HUDEP-2 (cell line): ENCODE measurements at regions not wholly inside any gene's neighbourhood (a gene's known extent, or its start where the extent isn't known, plus 50 kb on each side); places are given as distances from the start of the nearest gene placed in this dataset.
A peak's percentile ranks its signal among the peaks of the same experiment; 100 is the strongest.
"Not testable (repeated sequence)": the region's sequence is repeated elsewhere in the genome, so short reads cannot be mapped to it uniquely, and the experiment has no call there.

ENCODE experiments used
- DNase-seq, 76 experiments: peaks; one replicate each; lab custom pipeline; 2025; ENCODE audit not compliant: unreplicated experiment in 76 of 76; lab: John Stamatoyannopoulos, UW

- DNase-seq: no peak
Observed at GRCh38 chr4:71841336-71841735, 57.5 kb upstream of the GC start.

- no peak for DNase-seq
Observed at GRCh38 chr4:71847300-71847699, 63.4 kb upstream of the GC start.

GRCh38 chr4:71855944-71856343, 72.1 kb upstream of the GC start:
- no peak for DNase-seq

GRCh38 chr4:71857713-71858451, 74.0 kb upstream of the GC start:
- peak in 14 of 76 experiments; percentile 0 to 80 (median 27) for DNase-seq

- no peak for DNase-seq
Observed at GRCh38 chr4:71860643-71861042, 76.8 kb upstream of the GC start.

- no peak for DNase-seq
Observed at GRCh38 chr4:71862315-71862714, 78.4 kb upstream of the GC start.

GRCh38 chr4:71863457-71863856, 79.6 kb upstream of the GC start:
- no peak for DNase-seq

GRCh38 chr4:71864380-71864779, 80.5 kb upstream of the GC start:
- no peak for DNase-seq

- no peak for DNase-seq
Observed at GRCh38 chr4:71866212-71866885, 82.5 kb upstream of the GC start.

- DNase-seq: no peak
Observed at GRCh38 chr4:71867598-71867997, 83.7 kb upstream of the GC start.

GRCh38 chr4:71870456-71870855, 86.6 kb upstream of the GC start:
- no peak for DNase-seq

GRCh38 chr4:71872221-71872620, 88.3 kb upstream of the GC start:
- DNase-seq: no peak

- no peak for DNase-seq
Observed at GRCh38 chr4:71872767-71873415, 89.0 kb upstream of the GC start.

GRCh38 chr4:71878376-71878775, 94.5 kb upstream of the GC start:
- no peak for DNase-seq

- no peak for DNase-seq
Observed at GRCh38 chr4:71882113-71882841, 98.4 kb upstream of the GC start.

GRCh38 chr4:71900366-71900765, 116.5 kb upstream of the GC start:
- DNase-seq: not testable (repeated sequence)

- peak in 10 of 76 experiments; percentile 0 to 52 (median 20) for DNase-seq
Observed at GRCh38 chr4:71905594-71905993, 121.7 kb upstream of the GC start.

GRCh38 chr4:71906096-71906495, 122.2 kb upstream of the GC start:
- no peak for DNase-seq

- DNase-seq: no peak
Observed at GRCh38 chr4:71907071-71907470, 123.2 kb upstream of the GC start.

- DNase-seq: no peak
Observed at GRCh38 chr4:71907782-71908181, 123.9 kb upstream of the GC start.

- no peak for DNase-seq
Observed at GRCh38 chr4:71913275-71913674, 118.5 kb upstream of the NPFFR2 start.
